ENCODE measurements at regions not wholly inside any gene's neighbourhood (a gene's known extent, or its start where the extent isn't known, plus 50 kb on each side); places are given as distances from the start of the nearest gene placed in this dataset.

DNA sequence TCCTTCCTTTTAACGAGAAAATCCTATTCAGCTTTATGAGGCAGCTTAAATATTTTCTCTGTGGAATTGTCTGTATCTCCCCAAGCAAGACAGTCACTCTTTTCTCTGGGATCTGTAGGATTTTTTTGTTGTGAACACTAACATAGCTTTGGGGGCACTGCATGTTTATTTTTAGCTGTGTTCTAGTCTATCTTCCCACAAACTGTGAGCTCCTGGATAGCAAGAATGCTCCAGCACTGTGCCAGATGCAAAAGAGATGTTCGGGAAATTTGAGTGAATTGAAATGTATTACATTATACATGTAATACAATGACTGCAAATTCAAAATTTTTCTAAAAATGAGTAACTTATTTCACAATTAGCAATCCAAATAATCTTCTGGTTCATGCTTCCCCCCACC, 282.2 kb downstream of the PLPP3 start:
- no peak for DNase-seq
- intact Hi-C loops (cut with DNase I) = no loop called here

DNA sequence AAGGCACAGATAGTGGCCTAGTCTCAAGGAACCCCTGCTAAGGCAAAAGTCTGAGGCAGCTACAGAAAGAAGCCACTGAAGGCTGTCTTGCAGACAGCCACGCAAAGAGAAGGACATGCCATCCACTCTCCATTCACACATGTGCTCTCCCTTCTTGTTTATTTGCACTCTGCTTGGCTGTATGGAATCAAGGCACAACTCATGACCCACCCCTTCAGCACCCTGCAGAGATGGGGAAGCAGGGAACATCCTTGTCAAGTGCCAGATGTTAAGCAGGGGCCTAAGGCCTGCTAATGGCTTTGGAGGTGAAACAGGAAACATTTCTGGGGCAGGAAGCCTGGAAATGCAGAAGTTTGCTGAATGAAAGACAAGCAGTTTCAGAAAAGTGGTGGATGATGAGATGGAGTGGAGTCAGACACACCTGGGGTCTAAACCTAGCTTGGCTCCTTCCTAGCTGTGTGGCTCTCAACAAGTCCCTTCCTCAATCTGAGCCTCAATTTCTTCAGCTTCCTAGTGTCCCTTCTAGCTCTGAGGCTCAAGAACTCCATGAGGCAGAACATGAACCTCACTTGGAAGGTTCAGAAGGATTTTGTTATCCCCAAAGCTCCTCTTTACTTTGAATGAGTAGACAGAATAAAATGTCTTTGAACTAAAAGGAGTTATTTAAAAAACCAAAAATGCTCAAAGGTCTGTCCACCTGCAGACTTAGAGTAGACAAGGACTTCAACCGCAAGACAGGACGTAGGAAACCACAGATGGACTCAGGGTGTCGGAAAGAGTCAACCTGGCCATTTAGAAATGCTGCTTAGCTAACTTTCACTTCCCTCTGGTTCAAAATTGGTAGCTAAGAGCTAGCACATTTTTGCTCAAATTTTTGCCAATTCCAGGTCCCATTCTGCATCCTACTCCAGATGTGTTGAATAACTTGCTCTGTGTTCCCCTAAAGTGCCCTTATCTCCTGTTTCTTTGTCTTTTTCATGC, 283.1 kb downstream of the PLPP3 start:
- intact Hi-C loops (cut with DNase I) = no loop called here
- DNase-seq = no peak

DNA sequence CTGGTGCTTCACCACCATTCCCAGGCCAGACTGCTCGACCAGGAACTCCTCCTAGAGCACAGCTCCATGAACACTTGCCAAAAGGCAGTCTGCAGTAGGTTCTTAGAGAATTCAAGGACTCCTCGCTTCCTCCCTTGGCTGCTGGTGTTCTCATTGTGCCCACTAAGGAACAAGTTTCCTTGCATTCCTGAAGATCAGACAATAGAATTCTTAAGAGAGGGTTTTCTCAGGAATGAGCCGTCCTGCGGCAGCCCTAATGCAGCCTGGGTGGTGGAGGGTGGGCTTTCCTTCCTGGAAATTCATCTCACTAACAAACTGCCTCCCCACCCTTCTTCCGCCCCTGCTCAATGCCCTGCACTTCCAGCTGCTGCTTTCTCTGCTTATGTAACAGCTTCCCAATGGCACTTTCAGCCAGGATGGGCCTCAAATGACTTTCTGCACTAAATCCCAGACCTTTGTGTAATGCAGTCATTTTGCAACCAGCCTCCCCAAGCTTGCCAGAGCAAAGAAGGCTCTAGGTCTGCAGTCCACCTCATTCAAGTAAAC, 287.9 kb downstream of the PLPP3 start:
- no peak for DNase-seq
- intact Hi-C loops (cut with DNase I) = no loop called here

DNA sequence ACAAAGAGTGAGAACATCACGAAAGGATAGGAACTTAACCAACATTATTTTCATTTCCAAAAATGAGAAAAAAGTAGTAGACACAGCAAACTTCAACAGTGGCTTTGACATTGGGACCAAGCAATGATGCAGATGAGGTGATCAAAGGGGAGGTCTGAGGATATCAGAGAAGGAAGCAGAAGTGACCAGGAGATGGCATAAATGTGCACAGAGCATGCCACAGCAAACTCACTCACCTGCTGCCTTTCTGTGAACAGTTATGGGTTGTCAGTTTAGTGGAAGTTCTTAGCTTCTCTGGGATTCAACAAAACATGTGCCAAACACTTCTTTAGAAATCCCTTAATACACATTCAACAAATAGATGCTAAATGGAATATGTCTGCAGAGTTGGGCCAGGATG, 290.1 kb downstream of the PLPP3 start:
- DNase-seq = no peak
- intact Hi-C loops (cut with DNase I) = no loop called here

DNA sequence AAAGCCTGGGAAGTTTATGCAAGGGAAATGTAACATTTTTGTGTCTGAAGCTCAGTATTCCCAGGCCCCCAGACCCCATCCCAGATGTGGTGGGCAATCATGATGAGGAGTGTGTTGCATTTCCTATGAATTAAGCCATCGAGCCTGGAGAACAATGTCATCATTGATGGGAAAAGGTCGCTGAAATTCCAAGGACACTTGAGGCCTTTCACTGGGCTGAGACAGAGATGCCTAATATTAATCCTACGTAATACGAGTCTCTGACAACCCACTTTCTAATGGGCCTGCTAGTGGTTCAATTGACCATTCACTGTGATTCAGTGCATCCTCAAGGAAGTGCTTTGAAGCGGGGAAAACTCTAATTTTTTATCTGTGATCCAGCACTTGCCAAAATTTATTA, 291.6 kb downstream of the PLPP3 start:
- intact Hi-C loops (cut with DNase I) = no loop called here
- DNase-seq = no peak

DNA sequence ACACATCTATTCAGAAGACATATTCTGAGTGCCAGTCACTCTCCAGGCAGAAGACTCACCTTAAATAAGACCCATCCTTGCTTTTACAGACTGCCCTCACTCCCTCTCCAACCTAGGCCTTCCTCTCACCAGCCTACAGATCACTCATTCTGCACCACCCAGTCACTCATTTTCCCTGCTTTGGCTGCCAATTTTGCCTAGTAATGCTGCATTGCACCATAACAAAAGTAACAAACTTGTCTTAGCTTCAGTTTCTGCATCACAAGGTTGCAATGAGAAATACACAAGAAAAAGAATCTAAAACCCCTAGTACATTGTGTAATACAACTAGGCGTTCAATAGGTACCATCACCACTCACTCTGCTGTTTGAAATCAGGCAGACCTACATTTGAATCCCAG, 292.4 kb downstream of the PLPP3 start:
- intact Hi-C loops (cut with DNase I) = no loop called here

DNA sequence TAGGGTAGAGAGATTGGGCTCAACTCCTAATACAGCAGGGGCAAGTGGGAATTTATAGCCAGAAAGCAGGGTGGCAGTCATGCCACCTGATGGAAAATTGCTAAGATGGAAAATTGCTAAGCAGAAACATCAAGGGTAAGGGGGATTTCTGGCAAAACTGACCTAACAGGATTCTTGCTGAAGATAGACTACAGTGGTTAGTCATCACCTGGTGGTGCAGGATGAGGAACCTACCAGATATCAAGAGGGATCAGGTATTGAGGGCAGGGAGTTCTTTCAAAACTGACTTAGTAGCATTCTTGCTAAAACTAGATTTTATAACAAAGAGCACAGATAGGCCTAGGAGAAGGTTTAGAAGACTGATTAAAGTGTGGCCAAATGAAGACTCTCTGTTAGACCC, 292.9 kb downstream of the PLPP3 start:
- intact Hi-C loops (cut with DNase I) = no loop called here
- no peak for DNase-seq

More for the DNA sequence above, 292.4 kb downstream of the PLPP3 start:
- DNase-seq = no peak

DNA sequence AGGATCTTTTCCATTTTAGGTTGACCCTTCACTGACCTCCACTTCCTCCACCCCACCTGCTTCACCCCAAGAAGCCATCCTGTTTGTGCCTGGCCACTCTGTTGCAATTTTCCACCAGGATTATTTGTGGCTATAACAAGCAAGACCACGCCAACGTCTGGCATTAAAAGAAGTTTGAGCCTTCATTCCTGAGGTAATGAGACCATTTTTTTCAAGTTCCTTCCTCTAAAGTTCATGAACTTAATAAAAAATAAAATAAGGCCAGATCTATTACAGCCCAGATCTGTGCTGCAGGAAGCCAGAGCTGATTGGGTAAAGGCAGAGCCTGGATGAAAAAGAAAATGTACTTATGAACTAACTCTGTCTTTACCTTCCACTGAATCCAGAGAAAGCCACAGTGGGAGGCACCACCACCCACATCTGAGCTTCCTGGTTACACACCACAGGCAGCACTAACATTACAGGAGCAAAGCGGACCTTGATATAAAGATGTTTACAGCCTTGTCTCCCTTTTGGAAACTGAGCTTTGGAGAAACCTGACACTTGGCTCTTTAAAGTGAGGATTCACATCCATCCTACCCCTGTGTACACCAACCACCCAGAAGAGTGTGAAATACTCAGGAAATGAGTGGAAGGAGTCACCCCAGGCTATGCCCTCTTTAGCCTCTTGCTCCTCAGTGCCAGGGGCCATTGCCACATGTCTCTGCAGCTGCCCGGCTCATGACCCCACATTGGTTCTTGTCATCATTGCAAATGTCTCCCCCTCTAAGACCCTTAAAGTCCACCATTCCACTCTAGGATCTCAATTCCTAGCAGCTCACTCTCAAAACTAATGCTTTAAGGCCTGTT, 293.6 kb downstream of the PLPP3 start:
- no peak for DNase-seq

DNA sequence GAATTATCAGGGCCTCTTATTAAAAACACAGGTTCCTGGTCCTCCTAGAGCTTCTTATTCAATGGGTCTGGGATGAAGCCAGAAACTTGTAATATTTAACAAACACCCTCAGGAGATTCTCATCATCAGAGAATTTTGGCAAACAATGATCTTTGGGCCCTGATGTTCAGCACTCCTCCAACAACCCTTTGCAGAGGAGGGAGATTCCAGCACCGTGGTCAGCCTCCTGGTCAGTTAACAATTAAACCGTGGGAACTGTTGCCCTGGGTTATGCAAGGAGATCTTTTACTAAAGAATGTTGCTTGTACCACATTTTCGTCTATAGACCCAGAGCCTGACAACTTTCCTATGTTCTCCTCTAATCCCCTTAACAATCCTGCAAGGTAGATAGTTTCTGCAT, 294.4 kb downstream of the PLPP3 start:
- intact Hi-C loops (cut with DNase I) = no loop called here
- DNase-seq = no peak

More for the DNA sequence above, 293.6 kb downstream of the PLPP3 start:
- intact Hi-C loops (cut with DNase I) = no loop called here

DNA sequence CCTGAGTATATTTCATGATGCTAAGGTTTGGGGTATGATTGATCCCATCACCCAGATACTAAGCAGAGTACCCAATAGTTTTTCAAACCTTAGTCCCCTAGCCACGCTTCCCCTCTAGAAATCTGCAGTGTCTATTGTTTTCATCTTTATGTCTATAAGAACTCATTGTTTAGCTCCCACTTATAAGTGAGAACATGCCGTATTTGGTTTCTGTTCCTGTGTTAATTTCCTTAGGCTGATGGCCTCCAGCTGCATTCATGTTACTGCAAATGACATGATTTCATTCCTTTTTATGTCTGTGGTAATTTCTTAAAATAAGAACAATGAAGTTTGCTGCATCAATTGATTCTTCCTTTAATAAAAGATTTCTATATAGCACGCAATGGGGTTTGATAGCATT, 301.3 kb downstream of the PLPP3 start:
- intact Hi-C loops (cut with DNase I) = no loop called here
- DNase-seq = no peak

DNA sequence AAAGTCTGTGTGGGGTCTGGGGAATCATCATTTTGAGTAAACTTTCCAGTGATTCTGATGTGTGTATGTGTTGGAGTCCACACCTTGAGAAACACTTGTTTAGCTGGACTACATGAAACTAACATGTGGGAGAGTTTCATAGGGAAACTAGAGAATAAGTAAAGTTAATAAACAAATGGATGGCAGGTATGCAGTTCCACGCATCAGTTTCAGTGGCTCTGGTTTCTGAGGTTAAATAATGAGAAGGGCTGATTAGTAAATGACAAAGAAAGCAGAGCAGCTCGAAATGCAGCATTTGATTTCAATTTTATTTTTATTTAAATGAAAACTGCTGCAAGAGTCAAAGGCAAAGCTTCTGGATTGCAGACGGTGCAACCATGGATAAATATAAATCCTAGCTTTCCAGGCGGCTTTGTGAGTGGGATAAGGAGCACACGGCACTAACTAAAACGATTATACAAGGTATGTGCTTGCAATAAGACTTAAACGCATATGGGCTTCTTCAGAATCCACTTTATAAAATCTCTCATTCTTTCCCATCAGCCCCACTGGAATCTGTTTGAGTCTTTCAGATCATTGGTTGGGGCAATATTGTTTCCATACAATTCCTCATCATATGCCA, 310.7 kb downstream of the PLPP3 start:
- DNase-seq = no peak
- intact Hi-C loops (cut with DNase I) = no loop called here

DNA sequence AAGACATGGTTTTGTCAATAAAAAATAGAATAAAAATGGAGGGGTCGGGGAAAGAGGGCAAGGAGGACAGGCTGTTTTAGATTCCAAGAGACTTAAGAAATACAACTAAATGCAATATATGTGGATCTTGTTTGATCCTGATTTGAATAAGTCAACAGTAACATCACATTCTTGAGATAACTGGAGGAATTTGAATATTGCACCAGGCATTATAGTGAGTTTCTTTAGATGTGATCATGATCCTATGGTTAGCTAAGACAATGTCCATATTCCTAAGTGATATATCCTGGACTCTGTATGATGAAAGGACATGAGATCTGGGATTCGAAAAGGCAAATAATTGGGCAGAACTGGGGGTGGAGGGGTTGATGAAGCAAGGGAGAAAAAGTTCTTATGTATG, 311.8 kb downstream of the PLPP3 start:
- no peak for DNase-seq
- intact Hi-C loops (cut with DNase I) = no loop called here

DNA sequence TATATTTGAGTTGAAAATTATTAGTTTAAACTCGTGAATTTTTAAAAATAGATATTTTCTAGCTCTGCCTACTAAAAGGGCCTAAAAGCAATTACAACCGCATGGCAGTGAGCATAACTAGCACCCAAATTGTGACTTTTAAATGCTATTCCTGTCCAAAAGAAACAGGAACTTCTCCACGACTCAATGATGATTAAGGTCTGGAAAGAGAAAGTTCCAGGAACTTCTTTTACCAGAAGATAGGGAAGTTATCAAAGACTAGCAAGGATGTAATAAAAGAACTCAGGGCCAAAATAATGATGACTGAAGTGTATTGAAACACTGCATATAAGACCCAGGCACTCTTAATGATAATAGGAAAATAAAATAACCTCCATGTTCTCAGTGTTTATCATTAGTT, 313.0 kb downstream of the PLPP3 start:
- DNase-seq = no peak
- intact Hi-C loops (cut with DNase I) = no loop called here

DNA sequence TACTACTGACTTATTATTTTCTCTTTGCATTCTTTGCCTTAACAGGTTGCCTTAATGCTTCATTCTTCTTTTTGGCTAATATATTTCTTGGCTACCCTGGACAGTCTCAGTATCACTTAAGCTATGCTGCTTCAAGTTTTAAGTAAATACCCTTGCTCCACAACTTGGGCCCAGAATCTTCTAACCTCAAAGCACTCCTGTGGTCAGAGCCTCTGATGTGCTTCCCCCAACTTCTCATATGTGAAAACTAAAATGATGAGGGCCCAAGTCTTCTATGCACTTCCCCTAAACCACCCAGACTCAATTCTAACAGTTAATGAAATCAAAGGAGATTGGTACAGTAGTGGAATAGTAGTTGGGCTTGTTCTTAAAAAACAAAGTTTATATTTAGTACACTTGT, 314.1 kb downstream of the PLPP3 start:
- DNase-seq = no peak
- intact Hi-C loops (cut with DNase I) = no loop called here

DNA sequence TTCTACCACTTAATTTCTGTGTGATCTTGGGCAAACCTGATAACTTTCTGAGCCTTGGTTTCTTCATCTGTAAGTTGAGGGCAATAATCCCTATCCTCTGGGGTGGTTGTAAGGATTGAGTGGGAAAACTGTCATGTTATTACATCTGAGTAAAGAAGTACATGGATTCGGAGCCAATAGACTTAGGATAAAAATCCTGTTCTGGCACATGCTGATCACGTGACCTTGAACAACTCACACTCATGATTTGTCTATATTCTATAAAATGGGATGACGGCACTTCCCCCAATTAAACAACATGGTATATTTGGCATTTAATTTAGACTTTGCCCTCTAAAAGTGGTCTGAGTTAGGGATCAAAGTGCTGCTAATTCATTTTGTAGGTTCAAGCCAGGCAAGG, 315.5 kb downstream of the PLPP3 start:
- intact Hi-C loops (cut with DNase I) = no loop called here
- no peak for DNase-seq

DNA sequence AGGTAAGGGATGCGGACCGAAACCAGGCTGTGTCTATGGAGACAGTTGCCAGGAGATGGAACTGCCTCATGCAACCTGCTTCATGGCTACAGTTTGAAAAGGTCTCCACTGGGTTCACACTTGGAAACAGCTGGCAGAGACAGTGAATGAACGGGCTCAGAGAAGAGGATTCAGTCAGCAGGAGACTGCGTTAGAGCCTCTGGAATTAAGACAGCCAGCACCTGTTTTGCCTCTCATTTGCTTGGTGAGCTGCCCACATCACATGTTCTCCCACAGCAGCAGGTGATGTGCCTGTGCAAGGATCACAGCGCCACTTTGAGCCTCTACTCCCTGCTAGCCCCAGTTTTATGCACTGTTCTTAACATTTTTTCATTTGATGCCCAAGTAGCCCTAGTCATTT, 321.0 kb downstream of the PLPP3 start:
- intact Hi-C loops (cut with DNase I) = no loop called here
- no peak for DNase-seq

DNA sequence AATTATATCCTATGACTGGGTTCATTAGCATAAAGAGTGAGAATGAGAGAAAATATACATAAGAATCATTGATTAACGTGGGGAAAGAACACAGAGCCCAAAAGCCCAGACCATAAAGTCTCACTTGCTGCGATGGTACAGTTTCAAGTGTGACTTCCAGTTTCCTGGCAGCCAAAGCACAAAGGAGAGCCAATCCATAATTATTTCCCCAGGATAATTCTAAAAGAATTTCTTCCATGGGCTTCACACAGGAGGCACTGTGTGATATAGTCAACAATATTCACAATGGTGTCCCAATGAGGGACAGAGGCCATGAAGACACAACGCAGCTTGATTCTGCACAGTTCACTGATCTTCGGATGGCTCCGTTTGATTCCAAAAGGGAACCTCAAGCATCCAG, 321.6 kb downstream of the PLPP3 start:
- DNase-seq = no peak
- intact Hi-C loops (cut with DNase I) = no loop called here

DNA sequence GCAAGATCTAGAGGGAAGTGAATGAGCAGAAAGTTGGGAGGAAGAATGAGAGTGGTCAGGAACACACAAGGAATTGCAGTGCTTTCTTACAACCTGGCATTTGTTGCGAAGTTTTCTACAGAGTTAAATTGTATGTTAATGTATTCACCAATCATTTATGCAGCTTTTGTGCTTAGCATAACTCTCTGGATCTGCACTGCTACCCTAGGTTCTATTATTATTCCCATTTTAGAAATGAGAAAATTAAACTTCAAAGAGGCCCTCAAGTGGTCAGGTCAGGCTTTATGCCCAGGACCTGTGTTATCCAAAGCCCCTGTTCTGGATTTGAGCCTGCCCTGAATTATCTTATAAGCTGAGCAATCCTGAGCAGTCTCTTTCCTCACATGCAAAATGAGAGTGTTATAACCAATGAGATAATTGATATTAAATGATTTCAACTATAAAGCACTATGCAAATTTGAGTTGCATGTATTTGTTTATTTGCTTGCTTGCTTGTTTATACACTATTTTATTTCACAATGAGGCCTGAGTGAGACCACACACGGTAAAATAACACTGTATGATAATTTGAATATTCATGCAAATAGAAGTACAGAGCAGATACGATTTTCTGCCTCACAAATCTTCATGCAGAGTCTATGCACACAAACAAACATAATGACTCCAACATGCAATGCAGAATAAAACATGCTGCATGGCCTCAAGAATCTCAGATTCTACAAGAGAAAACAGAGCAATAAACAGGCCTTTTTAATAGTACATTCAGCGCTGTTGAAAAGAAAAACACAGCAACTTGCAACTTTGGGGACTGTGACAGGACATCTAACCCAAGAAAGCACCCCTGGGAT, 323.0 kb downstream of the PLPP3 start:
- intact Hi-C loops (cut with DNase I) = no loop called here
- DNase-seq = no peak
